GM21528 (cell line): ENCODE measurements at regions not wholly inside any gene's neighbourhood (a gene's known extent, or its start where the extent isn't known, plus 50 kb on each side); places are given as distances from the start of the nearest gene placed in this dataset.

Experiments used
- ATAC-seq: cut with Tn5 transposase; IDR thresholded peaks from one replicate; pipeline ENCODE4 v1.9.1; 2021; ENCODE audit warnings: mild to moderate bottlenecking, moderate library complexity; ENCODE audit not compliant: unreplicated experiment, low FRiP score

GRCh38 chr11:115707180-115707905 lies 203.1 kb upstream of the CADM1 start:
- no peak for ATAC-seq

- no peak for ATAC-seq
Observed at GRCh38 chr11:115706626-115707135, 202.5 kb upstream of the CADM1 start.

GRCh38 chr11:115705200-115705599 lies 201.0 kb upstream of the CADM1 start:
- no peak for ATAC-seq

- no peak for ATAC-seq
Observed at GRCh38 chr11:115700981-115701875, 197.0 kb upstream of the CADM1 start.

GRCh38 chr11:115700496-115700895 lies 196.3 kb upstream of the CADM1 start:
- ATAC-seq, result no peak

- ATAC-seq, result no peak
Observed at GRCh38 chr11:115699733-115700132, 195.5 kb upstream of the CADM1 start.

GRCh38 chr11:115699326-115699725 lies 195.1 kb upstream of the CADM1 start:
- no peak for ATAC-seq

- no peak for ATAC-seq
Observed at GRCh38 chr11:115698243-115698642, 194.0 kb upstream of the CADM1 start.

GRCh38 chr11:115696563-115696962 lies 192.3 kb upstream of the CADM1 start:
- no peak for ATAC-seq

- no peak for ATAC-seq
Observed at GRCh38 chr11:115695677-115696364, 191.6 kb upstream of the CADM1 start.

GRCh38 chr11:115693002-115693401 lies 188.8 kb upstream of the CADM1 start:
- no peak for ATAC-seq

- ATAC-seq, result no peak
Observed at GRCh38 chr11:115691030-115691429, 186.8 kb upstream of the CADM1 start.

GRCh38 chr11:115687934-115688333 lies 183.7 kb upstream of the CADM1 start:
- ATAC-seq, result no peak

GRCh38 chr11:115684699-115685098 lies 180.5 kb upstream of the CADM1 start:
- no peak for ATAC-seq

GRCh38 chr11:115684135-115684534 lies 179.9 kb upstream of the CADM1 start:
- ATAC-seq, result no peak

- no peak for ATAC-seq
Observed at GRCh38 chr11:115682888-115683287, 178.7 kb upstream of the CADM1 start.

- ATAC-seq, result no peak
Observed at GRCh38 chr11:115682101-115682500, 177.9 kb upstream of the CADM1 start.

- no peak for ATAC-seq
Observed at GRCh38 chr11:115679945-115680344, 175.7 kb upstream of the CADM1 start.

GRCh38 chr11:115678942-115679341 lies 174.7 kb upstream of the CADM1 start:
- ATAC-seq, result no peak

GRCh38 chr11:115677190-115677589 lies 173.0 kb upstream of the CADM1 start:
- ATAC-seq, result no peak

GRCh38 chr11:115676768-115677167 lies 172.6 kb upstream of the CADM1 start:
- no peak for ATAC-seq
